HCEC 1CT (cell line): ENCODE measurements at regions not wholly inside any gene's neighbourhood (a gene's known extent, or its start where the extent isn't known, plus 50 kb on each side); places are given as distances from the start of the nearest gene placed in this dataset.

Experiments used
- DNase-seq: peaks from one replicate; pipeline ENCODE4 v3.0.0-alpha.2; 2017

DNA sequence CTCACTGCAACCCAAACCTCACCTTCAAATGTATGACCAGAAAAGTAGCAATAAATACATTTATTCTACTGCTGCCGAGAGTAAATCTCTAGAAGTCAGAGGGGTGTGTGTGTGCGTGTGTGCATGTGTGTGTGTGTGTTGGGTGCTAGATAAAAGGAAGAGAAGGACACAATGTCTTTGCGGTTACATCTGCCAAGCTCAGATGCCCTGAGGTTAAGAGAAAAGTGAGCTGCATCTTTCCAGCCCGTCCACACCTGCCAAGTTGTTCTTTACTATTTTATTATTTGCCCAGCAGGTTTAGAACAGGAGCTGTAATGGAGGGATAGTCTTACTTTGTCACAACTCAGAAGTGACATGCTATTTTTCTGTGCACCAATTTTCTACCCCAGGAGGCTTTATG is 54.5 kb upstream of the ANKFN1 start:
- DNase-seq, result no peak

DNA sequence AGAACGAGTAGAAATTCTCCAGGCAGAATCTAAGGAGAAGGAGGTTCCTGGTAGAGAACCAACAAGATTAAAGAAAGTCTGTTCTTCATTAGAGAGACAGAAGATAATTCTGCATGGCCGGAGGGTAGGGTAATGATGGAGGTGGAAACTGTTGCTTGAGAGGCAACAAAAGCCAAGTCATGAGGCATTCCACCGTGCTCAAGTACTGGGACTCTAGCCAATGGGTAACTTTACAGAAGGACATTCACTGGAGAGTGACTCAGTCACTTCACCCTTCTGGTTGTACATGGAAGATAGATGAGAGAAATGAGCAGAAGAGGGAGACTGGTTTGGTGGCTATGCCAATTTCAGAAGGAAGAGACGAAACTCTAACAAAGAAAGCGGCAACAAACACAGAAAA is 53.6 kb upstream of the ANKFN1 start:
- no peak for DNase-seq
